ENCODE measurements at regions not wholly inside any gene's neighbourhood (a gene's known extent, or its start where the extent isn't known, plus 50 kb on each side); places are given as distances from the start of the nearest gene placed in this dataset.

- no peak for TF ChIP-seq CTCF (IDR thresholded peaks at IDR 0.05)
- Histone ChIP-seq H3K36me3 (no peaks in the 10 kb centered on the region), H3K27ac (no peak overlapping the region), H3K4me3 (no peak overlapping the region), H3K27me3 (no peaks in the 10 kb centered on the region), H3K4me1 (no peaks in the 10 kb centered on the region), H3K9me3 (no peaks in the 10 kb centered on the region)
- DNase-seq (no peak), ATAC-seq (no peak)
- intact Hi-C loops (cut with DNase I): no loop called here
Observed at GRCh38 chr1:82299056-82299455, 498.3 kb downstream of the ADGRL2 start.

- intact Hi-C loops (cut with DNase I): no loop called here
- no peak for DNase-seq
- H3K4me3 ChIP-seq: no peak overlapping the region
- no peak overlapping the region for H3K27ac ChIP-seq
- no peak for TF ChIP-seq CTCF (IDR thresholded peaks at IDR 0.05)
- no peaks in the 10 kb centered on the region for H3K9me3 ChIP-seq
- no peak for ATAC-seq
- no peaks in the 10 kb centered on the region for H3K36me3 ChIP-seq
- no peaks in the 10 kb centered on the region for H3K4me1 ChIP-seq
- H3K27me3 ChIP-seq: no peaks in the 10 kb centered on the region
Observed at GRCh38 chr1:82297139-82297896, 496.6 kb downstream of the ADGRL2 start.

GRCh38 chr1:82287556-82287955, 486.8 kb downstream of the ADGRL2 start:
- ATAC-seq: no peak
- Histone ChIP-seq H3K27ac (no peak overlapping the region), H3K36me3 (no peaks in the 10 kb centered on the region), H3K4me1 (no peaks in the 10 kb centered on the region), H3K27me3 (no peaks in the 10 kb centered on the region), H3K4me3 (no peak overlapping the region), H3K9me3 (no peaks in the 10 kb centered on the region)
- TF ChIP-seq CTCF (IDR thresholded peaks at IDR 0.05): no peak
- DNase-seq: no peak
- intact Hi-C loops (cut with DNase I): no loop called here

GRCh38 chr1:82284213-82284612, 483.5 kb downstream of the ADGRL2 start:
- no peak for TF ChIP-seq CTCF (IDR thresholded peaks at IDR 0.05)
- intact Hi-C loops (cut with DNase I): no loop called here

GRCh38 chr1:82279241-82279640, 478.5 kb downstream of the ADGRL2 start:
- intact Hi-C loops (cut with DNase I): no loop called here
- H3K27ac ChIP-seq: no peak overlapping the region

More at GRCh38 chr1:82284213-82284612, 483.5 kb downstream of the ADGRL2 start:
- H3K4me1 ChIP-seq: no peaks in the 10 kb centered on the region
- no peak for ATAC-seq
- H3K27me3 ChIP-seq: no peaks in the 10 kb centered on the region
- H3K36me3 ChIP-seq: no peaks in the 10 kb centered on the region
- DNase-seq: no peak
- H3K27ac ChIP-seq: no peak overlapping the region
- H3K4me3 ChIP-seq: no peak overlapping the region
- H3K9me3 ChIP-seq: peaks cover 0 to 2% of the 10 kb centered on the region in 2 donors

More at GRCh38 chr1:82279241-82279640, 478.5 kb downstream of the ADGRL2 start:
- TF ChIP-seq CTCF (IDR thresholded peaks at IDR 0.05): no peak
- ATAC-seq (no peak), DNase-seq (no peak)
- H3K36me3 ChIP-seq: no peaks in the 10 kb centered on the region
- H3K27me3 ChIP-seq: no peaks in the 10 kb centered on the region
- H3K4me1 ChIP-seq: no peaks in the 10 kb centered on the region
- peaks cover 0 to 2% of the 10 kb centered on the region in 2 donors for H3K9me3 ChIP-seq
- H3K4me3 ChIP-seq: no peak overlapping the region

Measured in left lung (tissue), 4 donors.